OCI-LY7 (cell line): ENCODE measurements at regions not wholly inside any gene's neighbourhood (a gene's known extent, or its start where the extent isn't known, plus 50 kb on each side); places are given as distances from the start of the nearest gene placed in this dataset.

Experiments used
- CTCF ChIP-seq: fragments of 200-600 bp; sonication (generic); conservative IDR thresholded peaks from 2 replicates; pipeline ENCODE4 v1.5.1; 2014; ENCODE audit warnings: mild to moderate bottlenecking, antibody characterized with exemption, low read length, moderate library complexity, mixed read lengths
- EZH2phosphoT487 ChIP-seq: fragments of 200-600 bp; sonication (generic); IDR thresholded peaks from 2 replicates; pipeline ENCODE4 v1.6.1; 2018; ENCODE audit warnings: low read depth, borderline replicate concordance, mild to moderate bottlenecking, mixed run types, antibody characterized with exemption, low read length, moderate library complexity, mixed read lengths

DNA sequence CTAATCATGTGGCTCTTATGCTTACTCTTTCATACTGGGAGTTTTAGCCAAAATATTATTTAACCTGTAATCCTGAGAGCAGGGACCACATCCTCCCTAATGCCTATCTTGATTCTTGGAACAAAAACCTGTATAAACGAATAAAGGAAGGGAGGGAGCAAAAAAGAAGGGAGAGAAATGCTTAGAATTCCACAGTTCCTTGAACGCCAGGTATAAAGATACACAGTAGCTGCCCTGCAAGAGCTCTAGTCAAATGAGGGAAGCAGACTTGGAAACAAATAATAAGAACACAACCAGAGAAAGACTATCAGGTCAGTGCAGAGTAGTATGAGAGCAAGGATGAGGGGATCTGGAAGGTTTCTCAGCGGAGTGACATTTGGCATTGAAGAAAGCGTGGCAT is 116.3 kb downstream of the SLC30A10 start:
- TF ChIP-seq CTCF (no peak), EZH2phosphoT487 (no peak)
